Spleen (tissue), 7 donors: ENCODE measurements at regions not wholly inside any gene's neighbourhood (a gene's known extent, or its start where the extent isn't known, plus 50 kb on each side); places are given as distances from the start of the nearest gene placed in this dataset.

Experiments
- CTCF ChIP-seq, 11 experiments: fragments of 200-600 bp in 7 of 11; fragments of 450-650 bp in 4 of 11; sonication (generic) in 4 of 11; IDR thresholded peaks in 8 of 11; conservative IDR thresholded peaks in 3 of 11; 1 replicate in 7 of 11; 2 replicates in 4 of 11; pipeline versions ENCODE4 v1.4.0 to v1.8.0; 2016 to 2021; ENCODE audit warnings: antibody characterized with exemption in 11 of 11, inconsistent platforms in 4 of 11, mild to moderate bottlenecking in 1 of 11
- POLR2AphosphoS5 ChIP-seq, 3 donors: sonication (generic); formaldehyde crosslinking; IDR thresholded peaks; one replicate each; pipeline ENCODE4 v1.5.1; 2017; ENCODE audit warnings: antibody characterized with exemption in 3 of 3
- donor health status: DM: no; HTN: no; CAD: no; lungs with moderate emphysema.
- donor health status: DM: no; HTN: no; CAD: no.
- donor health status: DM: no; HTN: no; CAD: no.

GRCh38 chr6:141402489-141402888, 730.2 kb upstream of the GJE1 start:
- TF ChIP-seq CTCF (IDR thresholded peaks at IDR 0.05 in 8 of 11, conservative IDR thresholded peaks at IDR 0.05 in 3 of 11) (no peak), POLR2AphosphoS5 (IDR thresholded peaks at IDR 0.05) (no peak)
